Activated naive CD8-positive, alpha-beta T cell treated with anti-CD3 and anti-CD28 coated beads, Interleukin-2, amount 50 U/mL, for 16 hours (primary cell): ENCODE measurements at regions not wholly inside any gene's neighbourhood (a gene's known extent, or its start where the extent isn't known, plus 50 kb on each side); places are given as distances from the start of the nearest gene placed in this dataset.
"Not testable (repeated sequence)": the region's sequence is repeated elsewhere in the genome, so short reads cannot be mapped to it uniquely, and the experiment has no call there.

ENCODE experiments used
- DNase-seq: peaks from one replicate; pipeline ENCODE4 v3.0.0-alpha.2; 2020; ENCODE audit warnings: low read depth, low spot score

DNA sequence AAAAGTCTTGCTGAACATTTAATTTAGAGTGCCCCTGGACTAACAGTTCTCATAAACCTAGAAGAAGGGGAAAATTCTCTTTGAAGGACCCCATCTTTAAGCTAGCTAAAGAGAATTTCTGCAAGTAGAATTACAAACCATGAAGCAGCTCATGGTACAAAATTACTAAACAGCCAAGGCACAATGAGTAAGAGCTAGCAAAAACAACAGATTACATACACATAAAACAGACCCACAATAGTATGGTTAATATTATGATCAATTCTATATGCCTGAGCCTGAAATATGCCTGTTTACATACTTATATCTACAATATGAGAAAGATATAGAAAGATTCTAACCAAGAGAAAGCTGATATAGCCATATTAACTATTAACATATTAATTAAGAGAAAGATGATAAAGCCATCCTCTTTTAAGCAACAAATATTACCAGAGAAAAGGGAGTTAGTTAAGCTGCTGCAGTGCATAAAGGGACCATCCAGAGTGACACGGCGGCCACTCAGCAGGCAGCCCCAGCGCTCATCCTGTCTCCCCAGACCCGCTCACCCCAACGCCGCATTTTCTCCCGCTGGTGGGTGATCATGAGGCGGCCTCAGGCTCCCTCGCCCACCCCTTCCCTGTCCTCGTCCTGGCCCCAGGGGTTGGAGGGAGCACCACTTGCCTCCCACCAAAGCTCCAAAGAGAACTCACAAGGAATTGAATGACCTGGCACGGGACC is 98.4 kb upstream of the CARMIL1 start:
- DNase-seq: no peak

DNA sequence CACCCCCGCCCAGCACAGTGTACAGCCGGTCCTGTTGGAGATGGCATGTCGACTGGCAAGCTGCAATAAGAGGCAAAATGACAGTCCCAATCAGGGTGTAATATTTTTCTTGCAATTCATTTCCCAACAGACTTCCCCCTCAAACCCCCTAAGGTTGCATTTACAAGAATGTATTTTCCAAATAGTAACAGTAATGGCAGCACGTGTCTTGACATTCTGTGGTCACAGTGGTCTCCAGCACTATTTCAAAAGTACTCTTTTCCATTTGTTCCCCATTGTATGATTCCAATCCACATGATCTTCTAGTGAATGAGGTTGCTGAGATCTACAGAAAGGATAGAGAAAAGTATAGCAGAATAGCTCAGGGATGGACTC is 97.8 kb upstream of the CARMIL1 start:
- no peak for DNase-seq

DNA sequence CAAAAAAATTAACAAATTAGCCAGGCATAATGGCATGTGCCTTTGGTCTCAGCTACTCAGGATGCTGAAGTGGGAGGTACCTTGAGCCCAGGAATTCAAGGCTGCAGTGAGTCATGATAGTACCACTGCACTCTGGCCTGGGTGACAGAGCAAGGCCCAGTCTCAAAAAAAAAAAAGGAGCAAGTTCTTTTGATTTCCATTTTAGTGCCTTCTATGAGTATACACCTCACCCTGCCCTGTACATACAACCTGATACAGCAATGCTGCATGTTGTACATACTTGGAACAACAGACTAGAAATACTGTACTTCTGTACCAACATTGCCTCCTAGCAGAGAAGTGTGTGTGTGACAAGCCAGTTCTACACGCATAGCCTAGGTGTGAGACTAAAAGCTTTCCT is 97.3 kb upstream of the CARMIL1 start:
- no peak for DNase-seq

DNA sequence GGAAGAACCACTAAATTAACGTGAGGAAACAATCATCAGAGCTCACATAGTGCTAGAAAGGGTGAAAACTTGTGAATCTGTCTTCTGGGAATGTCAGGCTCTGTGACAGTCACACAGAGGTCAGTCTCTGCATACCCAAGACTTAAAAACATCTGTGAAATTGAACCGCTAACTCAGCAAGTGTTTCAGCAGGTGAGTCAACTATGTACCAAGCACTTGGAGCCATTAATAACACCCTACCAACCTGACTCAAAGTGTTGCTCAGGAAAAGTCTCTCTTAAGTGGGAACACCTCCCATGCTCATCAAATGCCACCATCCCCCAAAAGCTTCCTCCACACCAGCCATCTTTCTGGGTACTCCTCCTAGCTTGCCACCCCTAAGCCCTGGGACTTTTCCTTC is 92.3 kb upstream of the CARMIL1 start:
- no peak for DNase-seq

DNA sequence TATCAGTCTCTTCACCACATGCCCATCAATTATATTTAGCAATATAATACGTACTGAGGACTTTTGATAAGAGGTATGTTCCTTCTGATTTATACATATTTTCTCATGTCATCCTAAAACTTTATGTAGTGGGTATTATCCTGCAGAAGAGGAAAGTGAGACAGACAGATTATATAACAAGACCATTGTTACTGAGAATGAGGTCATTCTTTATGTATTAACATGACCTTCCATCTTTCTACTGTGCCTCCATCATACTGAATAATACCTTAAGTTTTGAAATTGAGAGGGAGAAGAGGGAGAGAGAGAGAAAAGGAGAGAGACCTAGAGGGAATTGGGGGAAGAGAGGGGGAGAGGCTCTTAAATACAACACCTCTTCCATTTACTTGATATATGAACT is 90.9 kb upstream of the CARMIL1 start:
- no peak for DNase-seq

DNA sequence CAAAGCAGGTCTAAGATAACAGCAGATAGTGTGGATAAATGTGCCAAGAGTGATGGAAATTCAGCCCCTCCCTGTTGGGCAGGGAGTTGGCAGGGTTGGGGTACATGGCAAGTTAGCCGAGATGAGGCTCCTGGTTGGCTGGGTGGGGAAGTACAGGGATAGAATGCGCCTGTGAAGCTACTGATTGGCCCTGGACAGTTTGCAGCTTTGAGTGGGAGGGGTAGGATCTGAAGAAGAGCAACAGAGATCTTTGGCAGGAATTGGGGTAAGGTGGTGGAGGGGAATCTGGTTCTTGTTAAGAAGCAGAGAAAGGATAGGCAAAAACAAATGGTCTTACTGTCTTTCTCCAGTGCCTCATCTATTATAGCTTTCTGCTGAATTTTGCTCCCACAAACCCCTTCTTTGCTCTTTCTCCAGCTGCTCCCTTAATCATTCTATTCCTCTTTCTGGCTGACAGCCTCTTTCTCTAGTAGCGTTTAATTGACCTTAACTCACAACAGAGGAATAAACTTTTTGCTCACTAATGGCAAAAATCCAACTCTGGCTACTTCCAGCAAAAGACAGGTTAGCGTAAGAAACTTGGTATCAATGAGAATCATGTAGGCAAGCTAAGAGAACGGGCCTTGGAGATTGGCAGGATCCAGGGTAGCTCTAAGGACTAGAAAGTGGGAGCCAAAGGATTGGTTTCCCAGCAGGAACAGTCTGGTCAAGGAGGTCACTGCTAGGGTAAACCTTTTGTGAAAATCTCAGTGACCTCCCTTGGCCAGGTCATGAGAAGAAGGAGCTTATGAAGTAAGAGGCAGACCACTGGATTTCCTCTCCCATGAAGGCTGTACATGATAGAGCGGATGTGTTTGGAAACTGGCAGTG is 86.3 kb upstream of the CARMIL1 start:
- no peak for DNase-seq

DNA sequence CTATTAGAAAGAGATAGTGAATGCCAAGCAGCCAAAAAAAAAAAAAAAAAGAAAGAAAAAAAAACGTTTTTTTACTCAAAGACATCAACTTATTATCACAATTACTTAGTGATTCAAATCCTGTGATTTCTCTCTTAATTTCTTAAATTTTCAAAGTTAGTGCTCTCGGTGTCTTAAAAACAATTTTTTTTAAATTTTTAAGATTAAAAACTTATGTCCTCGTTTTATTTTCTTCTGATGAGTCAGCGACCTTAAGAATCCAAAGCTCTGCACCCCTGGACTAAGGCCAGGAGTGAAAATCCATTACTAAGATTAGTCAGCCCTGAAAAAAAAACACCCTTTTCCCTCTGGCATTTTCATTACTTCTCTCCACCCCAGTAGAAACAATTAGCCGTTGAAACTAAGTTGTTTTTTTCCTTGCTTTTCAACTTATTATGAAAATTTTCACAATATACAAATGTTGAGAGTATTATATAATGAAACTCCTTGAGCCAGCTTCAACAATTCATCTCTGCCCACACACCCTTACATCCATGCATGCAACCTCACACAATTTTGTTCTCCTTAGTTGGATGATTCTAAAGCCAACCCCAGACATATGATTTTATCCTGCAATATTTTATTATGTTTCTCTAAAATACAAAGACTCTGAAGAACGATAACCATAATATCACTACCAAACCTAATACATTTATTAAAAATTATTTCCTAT is 85.6 kb upstream of the CARMIL1 start:
- no peak for DNase-seq

DNA sequence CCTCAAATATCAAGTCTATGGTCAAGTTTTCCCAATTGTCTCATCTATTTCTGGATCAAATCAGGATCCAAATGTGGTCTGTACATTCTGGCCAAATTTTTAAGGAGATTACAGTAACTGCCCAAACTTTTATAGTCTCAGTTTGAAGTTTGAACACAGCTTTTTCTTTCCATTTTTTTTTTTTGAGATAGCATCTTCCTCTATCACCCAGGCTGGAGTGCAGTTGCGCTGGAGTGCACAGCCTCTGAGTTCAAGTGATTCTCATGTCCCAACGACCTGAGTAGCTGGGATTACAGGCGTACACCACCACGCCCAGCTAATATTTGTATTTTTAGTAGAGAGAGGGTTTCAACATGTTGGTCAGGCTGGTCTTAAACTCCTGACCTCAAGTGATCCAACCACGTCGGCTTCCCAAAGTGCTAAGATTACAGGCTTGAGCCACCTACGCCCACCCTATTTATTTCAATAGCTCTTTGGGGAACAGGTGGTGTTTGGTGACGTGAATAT is 84.9 kb upstream of the CARMIL1 start:
- no peak for DNase-seq

DNA sequence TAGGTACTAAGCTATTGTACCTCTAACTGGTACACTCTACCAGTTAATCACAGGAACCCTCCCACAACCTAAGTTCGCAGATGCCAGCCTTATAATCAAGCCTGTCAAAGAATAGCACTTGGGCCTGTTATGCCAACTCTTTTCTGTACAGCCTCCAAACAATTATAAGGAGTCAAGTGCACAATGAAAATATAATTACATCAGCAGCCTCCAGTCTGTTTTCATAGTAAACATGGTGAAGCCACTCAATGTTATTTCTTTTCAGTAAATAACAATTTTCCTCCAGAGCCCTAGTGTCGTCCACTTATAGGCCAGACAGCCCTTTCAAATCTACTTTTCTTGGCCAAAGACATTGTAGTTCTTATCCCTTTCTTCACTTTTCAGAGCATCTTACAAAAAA is 82.7 kb upstream of the CARMIL1 start:
- DNase-seq: no peak

DNA sequence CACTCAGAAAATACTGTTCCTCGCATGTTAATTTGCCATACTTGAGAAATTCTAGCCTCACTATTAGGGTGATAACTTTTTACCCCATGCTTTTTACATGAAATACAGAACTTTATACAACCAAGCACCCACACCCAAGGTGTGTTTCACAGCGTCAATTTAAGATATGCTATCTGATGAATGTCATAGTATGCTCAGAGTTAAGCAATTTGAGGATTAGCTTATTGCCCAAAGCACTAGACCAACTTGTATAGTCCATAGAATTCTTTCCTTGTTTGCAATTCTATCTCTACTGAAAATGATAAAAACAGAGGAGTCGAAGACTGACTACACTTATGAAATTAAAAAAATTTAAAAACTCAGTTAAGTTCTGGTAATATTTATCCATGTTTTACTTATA is 82.1 kb upstream of the CARMIL1 start:
- no peak for DNase-seq

DNA sequence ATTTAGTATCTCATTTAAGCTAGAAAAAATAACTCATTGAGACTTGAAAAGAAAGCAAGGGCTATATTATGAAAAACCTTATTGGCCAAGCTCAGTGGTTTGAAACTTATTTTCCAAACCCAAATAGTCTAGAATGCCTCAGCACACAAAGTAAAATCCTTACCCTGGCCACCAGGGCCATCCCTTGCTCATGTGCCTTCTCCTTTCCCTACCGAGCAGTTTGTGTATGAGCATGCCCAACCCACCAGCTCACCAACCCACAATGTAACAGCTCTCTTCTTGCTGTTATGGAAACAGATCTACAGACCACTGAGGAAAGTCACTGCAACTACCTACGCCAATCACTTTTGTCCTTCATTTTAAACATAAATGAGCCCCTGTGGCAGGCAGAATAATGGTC is 79.6 kb upstream of the CARMIL1 start:
- no peak for DNase-seq

DNA sequence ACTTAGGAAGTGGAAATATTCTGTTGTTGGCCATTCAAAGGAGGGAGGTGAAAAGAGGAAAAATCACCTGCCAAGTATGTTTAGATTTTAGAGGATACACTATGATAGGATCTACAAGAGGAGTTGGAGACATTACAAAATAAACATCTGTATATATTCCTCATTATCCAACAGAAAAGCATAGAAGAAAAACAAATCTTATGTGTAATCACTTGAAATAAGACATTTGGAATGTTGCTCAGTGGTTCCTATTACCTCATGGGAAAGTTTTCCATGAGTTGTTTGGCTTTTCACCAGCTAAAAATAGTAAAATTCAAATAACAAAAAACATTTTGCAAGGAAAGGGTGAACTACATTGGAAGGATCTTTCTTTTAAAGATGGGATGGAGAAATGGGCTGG is 76.7 kb upstream of the CARMIL1 start:
- DNase-seq: no peak

DNA sequence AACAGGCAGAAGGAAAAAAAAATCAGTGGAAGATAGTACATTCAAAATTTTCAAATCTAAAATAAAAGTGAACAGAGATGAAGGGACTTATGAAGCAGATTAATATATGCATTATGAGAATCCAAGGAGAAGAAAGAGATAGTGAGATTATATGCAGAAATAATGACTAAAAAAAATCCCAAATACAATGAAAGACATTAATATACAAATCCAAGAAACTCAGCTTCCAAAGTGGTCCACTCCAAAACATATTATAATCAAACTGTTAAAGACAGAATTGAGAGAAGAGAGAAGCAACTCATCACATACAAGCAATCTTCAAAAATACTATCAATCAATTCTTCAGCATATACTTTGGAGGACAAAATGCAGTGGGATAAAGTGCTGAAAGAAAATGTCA is 73.5 kb upstream of the CARMIL1 start:
- no peak for DNase-seq

DNA sequence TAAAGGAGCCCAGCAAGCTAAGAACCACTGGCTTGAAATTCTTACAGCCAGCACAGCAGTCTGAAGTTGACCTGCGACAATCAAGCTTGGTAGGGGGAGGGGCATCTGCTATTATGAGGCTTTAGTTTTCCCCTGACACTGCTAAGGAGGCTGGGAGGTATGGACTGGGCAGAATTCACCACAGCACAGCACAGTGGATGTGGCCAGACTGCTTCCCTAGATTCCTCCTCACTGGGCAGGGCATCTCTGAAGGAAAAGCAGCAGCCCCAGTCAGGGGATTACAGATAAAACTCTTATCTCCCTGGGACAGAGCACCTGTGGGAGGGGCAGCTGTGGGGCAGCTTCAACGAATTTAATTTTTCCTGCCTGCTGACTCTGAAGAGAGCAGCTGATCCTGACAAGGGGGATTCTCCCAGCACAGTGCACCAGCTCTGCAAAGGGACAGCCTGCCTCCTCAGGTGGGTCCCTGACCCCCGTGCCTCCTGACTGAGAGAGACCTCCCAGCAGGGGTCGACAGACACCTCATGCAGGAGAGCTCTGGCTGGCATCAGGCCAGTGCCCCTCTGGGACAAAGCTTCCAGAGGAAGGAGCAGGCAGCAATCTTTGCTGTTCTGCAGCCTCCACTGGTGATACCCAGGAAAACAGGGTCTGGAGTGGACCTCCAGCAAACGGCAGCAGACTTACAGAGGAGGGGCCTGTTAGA is 71.6 kb upstream of the CARMIL1 start:
- DNase-seq: not testable (repeated sequence)

DNA sequence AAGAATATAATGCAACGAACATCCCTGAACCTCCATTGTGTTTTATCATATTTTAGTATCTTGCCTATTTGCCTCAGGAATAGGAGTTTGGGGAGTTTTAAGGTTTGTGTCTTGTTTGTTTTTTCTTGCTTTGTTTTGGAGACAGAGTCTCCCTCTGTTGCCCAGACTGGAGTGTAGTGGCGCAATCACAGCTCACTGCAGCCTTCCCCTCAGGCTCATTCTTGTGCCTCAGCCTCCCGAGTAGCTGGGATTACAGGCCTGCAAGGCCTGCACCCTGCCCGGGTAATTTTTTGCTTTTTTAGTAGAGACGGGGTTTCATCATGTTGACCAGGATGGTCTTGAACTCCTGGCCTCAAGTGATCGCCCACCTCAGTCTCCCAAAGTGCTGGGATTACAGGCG is 63.3 kb upstream of the CARMIL1 start:
- DNase-seq: no peak

DNA sequence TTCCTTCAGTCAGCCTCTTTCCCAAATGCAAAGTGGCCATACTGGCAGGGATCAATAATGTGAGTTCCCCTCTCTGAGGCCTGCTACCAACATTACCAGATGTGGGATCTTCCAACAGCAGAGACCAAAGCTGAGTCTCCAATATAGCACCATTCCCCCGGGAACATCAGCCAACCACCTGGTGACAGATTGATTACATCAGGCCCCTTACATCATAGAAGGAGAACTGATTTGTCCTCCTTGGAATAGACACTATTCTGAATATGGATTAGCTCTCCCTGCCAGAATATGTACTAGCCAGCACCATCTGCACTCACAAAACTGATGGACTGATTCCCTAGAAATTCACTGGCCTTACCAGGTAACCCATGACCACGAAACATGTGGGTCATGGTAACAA is 61.9 kb upstream of the CARMIL1 start:
- DNase-seq: no peak

DNA sequence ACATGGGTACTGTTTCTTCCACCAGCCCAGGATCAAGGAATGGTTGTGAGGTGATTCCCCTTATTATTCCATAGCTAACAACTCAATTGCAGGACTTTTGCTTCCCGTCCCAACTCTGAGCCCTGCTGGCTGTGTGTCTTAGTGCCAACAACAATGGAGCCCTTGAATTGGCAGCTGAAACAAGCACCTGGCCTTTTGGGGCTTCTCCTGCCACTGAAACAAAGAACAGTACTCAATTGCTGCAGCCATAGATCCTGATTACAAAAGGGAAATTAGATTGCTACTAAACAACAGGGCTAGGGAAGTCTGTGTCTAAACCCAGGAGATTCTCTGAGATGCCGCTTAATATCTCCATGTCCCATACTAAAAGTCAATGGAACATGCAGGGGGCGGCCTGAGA is 61.3 kb upstream of the CARMIL1 start:
- DNase-seq: no peak

DNA sequence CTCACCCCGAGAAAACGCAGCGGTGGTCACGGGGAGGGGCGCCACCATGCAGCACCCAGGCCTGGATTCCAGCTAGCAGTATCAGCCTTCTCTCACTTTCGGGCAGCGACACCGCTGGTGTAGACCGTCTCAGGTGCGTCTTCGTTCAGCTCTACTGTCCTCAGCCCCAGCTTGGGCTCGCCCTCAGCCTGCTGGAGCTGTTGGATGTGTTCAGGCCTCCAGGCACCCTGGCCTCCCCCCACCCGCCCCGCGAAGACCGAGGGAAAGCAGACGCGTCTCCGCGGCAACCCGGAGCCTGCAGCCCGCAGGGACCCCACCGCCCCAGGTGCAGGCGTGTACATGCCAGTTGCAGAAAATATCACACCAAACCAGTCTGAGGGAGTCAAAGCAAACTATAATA is 60.8 kb upstream of the CARMIL1 start:
- no peak for DNase-seq

DNA sequence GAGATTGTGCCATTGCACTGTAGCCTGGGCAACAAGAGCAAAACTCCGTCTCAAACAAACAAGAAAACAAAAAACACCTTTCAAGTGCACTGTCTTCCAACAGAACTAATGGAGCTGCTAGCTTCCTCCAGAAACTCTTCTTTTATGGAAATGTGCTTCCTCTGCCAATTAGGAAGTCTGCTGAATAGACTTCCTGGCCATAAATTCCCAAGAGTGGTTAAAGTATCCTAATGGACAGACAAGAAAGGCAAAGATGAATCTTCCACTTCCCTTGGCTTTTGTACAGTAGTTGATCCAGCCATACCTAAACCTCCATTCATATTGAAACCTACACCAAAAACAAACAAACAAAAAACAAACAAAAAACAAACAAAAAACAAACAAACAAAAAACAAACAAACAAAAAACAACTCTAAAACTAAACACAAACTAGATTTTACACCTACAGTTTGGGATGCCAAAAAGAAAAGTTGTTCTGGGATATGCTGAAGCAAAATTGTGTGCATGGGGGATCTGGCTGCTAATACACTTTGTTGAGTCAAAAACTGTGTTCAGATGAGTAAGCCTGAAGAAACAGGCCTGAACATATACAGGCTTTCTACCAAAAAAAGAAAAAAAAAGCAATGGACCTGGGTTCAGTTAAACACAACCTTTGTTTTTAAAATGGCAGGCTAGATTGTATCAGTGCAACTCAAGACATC is 59.8 kb upstream of the CARMIL1 start:
- no peak for DNase-seq

DNA sequence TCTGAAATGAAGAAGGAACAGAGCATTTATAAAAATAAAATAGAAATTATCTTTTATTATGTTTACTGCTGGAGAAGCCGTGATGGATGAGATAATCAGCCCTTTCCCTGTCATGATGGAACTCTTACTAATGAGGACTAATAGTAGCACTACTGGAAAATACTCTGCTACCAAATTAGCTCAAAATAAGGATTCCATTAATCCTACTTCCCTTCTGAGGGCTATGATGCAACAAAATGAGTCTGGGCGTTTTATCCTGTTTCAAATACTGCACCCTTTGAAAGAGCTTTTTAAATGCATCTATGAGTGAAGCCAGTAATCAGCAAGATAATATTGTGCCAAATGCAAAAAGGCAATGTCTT is 59.3 kb upstream of the CARMIL1 start:
- no peak for DNase-seq

DNA sequence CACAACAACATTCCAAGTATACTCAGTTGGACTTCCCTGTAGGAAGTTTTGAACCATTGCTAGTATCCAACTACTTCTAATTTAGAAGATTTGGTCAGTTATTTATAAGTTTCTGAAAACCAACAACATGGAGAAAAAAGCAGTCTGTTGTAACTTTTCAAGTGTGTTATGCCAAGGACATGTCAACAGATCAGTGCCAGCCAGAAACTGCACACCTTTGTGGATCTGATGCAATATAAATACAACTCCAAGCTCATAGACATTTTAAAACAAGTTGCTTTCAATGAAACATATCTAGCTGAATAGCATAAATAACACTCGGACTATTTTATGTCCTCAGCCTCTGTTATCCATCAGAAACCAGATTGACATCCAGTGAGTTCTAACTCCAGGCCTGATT is 58.3 kb upstream of the CARMIL1 start:
- no peak for DNase-seq
